GM23248 (cell line): ENCODE measurements at regions not wholly inside any gene's neighbourhood (a gene's known extent, or its start where the extent isn't known, plus 50 kb on each side); places are given as distances from the start of the nearest gene placed in this dataset.
"Not testable (repeated sequence)": the region's sequence is repeated elsewhere in the genome, so short reads cannot be mapped to it uniquely, and the experiment has no call there.

Source experiments
- EZH2 ChIP-seq: fragments of 200-600 bp; sonication (generic); IDR thresholded peaks from 2 replicates; pipeline ENCODE4 v1.6.1; 2018; ENCODE audit warnings: antibody characterized with exemption, mild to moderate bottlenecking; ENCODE audit not compliant: insufficient read depth, poor library complexity, severe bottlenecking
- EZH2phosphoT487 ChIP-seq: fragments of 200-600 bp; sonication (generic); IDR thresholded peaks from 2 replicates; pipeline ENCODE4 v1.6.1; 2018; ENCODE audit warnings: antibody characterized with exemption, moderate library complexity, mild to moderate bottlenecking, low read depth; ENCODE audit not compliant: insufficient read depth

DNA sequence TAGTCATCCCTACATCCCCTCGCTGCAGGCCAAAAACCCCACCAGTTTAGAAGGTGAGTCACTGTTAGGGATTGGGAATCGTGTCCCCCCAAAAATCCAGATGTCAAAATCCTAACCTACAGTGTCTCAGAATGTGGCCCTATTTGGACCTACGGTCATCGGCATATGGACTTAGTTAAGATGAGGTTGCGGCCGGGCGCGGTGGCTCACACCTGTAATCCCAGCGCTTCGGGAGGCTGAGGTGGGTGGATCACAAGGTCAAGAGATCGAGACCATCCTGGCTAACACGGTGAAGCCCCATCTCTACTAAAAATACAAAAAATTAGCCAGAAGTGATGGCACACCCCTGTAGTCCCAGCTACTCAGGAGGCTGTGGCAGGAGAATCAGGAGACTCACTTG, 318.6 kb upstream of the KAZN start:
- TF ChIP-seq EZH2, EZH2phosphoT487: not testable (repeated sequence)
